Thoracic aorta (tissue), 2 donors: ENCODE measurements at regions not wholly inside any gene's neighbourhood (a gene's known extent, or its start where the extent isn't known, plus 50 kb on each side); places are given as distances from the start of the nearest gene placed in this dataset.
"Not testable (repeated sequence)": the region's sequence is repeated elsewhere in the genome, so short reads cannot be mapped to it uniquely, and the experiment has no call there.

ENCODE experiments used
- ATAC-seq: fragments of 150-250 bp; one replicate; pipeline ENCODE4 v1.8.0; 2017; ENCODE audit warnings: low read depth; ENCODE audit not compliant: insufficient number of reproducible peaks, low FRiP score
- DNase-seq: peaks from one replicate; pipeline ENCODE4 v3.0.0-alpha.2; 2020; ENCODE audit warnings: low spot score
- H3K27ac ChIP-seq, 2 donors: fragments of 200-600 bp; sonication (generic); 1 replicate in 1 of 2; 2 replicates in 1 of 2; pipeline ENCODE4 v1.5.1; 2016; ENCODE audit warnings: mild to moderate bottlenecking in 2 of 2, moderate library complexity in 2 of 2
- H3K27me3 ChIP-seq: fragments of 200-600 bp; sonication (generic); replicated peaks from 2 replicates; pipeline ENCODE4 v1.6.0; 2016; ENCODE audit warnings: mild to moderate bottlenecking; ENCODE audit not compliant: insufficient read depth
- H3K36me3 ChIP-seq: fragments of 200-600 bp; sonication (generic); one replicate; pipeline ENCODE4 v1.5.1; 2016
- H3K4me1 ChIP-seq, 2 donors: fragments of 200-600 bp; sonication (generic); 1 replicate in 1 of 2; 2 replicates in 1 of 2; pipeline versions ENCODE4 v1.5.1 to v1.6.0; 2016; ENCODE audit warnings: low read depth in 2 of 2, mild to moderate bottlenecking in 1 of 2; ENCODE audit not compliant: control insufficient read depth in 1 of 2
- H3K4me3 ChIP-seq: fragments of 200-600 bp; sonication (generic); 2 replicates; pipeline ENCODE4 v1.5.1; 2016; ENCODE audit warnings: mild to moderate bottlenecking
- H3K9me3 ChIP-seq: fragments of 200-600 bp; sonication (generic); 2 replicates; pipeline ENCODE4 v1.5.1; 2016
- CTCF ChIP-seq: fragments of 200-600 bp; sonication (generic); IDR thresholded peaks from one replicate; pipeline ENCODE4 v1.5.1; 2019; ENCODE audit warnings: antibody characterized with exemption

DNA sequence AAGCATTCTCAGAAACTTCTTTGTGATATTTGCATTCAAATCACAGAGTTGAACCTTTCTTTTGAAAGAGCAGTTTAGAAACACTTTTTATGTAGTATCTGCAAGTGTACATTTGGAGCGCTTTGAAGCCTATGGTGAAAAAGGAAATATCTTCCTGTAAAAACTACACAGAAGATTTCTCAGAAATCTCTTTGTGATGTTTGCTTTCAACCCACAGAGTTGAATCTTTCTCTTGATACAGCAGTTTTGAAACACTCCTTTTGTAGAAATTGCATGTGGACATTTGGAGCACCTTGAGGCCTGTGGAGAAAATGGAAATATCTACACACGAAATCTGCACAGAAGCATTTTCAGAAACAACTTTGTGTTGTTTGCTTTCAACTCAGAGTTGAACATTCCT, 612.3 kb upstream of the ZNF337 start:
- Histone ChIP-seq H3K27ac (no peak overlapping the region), H3K4me1 (no peaks in the 10 kb centered on the region), H3K9me3 (no peaks in the 10 kb centered on the region), H3K36me3 (no peaks in the 10 kb centered on the region), H3K4me3 (no peak overlapping the region), H3K27me3 (no peaks in the 10 kb centered on the region)
- no peak for TF ChIP-seq CTCF
- no peak for ATAC-seq
- DNase-seq: no peak

GRCh38 chr20:26295006-26295405, 598.4 kb upstream of the ZNF337 start:
- Histone ChIP-seq H3K9me3 (no peaks in the 10 kb centered on the region), H3K36me3 (no peaks in the 10 kb centered on the region), H3K27ac (no peak overlapping the region), H3K27me3 (no peaks in the 10 kb centered on the region), H3K4me1 (no peaks in the 10 kb centered on the region), H3K4me3 (no peak overlapping the region)
- no peak for TF ChIP-seq CTCF
- DNase-seq: no peak
- ATAC-seq: no peak

DNA sequence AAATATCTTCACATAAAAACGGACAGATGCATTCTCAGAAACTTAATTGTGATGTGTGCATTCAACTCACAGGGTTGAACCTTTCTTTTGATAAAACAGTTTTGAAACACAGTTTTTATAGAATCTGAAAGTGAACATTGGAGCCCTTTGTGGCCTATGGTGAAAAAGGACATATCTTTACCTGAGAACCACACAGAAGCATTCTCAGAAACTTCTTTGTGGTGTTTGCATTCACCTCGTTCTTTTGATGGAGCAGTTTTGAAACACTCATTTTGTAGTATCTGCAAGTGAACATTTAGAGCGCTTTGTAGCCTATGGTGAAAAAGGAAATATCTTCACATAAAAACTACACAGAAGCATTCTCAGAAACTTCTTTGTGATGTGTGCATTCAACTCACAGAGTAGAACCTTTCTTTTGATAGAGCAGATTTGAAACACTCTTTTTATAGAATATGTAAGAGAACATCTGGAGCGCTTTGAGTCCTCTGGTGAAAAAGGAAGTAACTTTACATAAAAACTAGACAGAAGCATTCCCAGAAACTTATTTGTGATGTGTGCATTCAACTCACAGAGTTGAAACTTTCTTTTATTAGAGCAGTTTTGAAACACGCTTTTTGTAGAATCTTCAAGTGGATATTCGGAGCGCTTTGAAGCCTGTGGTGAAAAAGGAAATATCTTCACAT, 591.9 kb upstream of the ZNF337 start:
- DNase-seq, H3K27me3 ChIP-seq, H3K4me3 ChIP-seq, H3K4me1 ChIP-seq, ATAC-seq, H3K9me3 ChIP-seq, H3K36me3 ChIP-seq, H3K27ac ChIP-seq: not testable (repeated sequence)

DNA sequence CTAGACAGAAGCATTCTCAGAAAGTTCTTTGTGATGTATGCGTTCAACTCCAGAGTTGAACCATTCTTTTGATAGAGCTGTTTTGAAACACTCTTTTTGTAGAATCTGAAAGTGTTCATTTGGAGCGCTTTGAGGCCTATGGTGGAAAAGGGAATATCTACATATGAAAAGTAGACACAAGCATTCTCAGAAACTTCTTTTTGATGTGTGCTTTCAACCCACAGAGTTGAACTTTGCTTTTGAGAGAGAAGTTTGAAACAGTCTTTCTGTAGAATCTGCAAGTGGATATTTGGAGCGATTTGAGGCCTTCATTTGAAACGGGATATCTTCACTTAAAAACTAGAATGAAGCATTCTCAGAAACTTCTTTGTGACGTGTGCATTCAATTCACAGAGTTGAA, 582.6 kb upstream of the ZNF337 start:
- ATAC-seq: no peak
- TF ChIP-seq CTCF: no peak
- no peaks in the 10 kb centered on the region for H3K27me3 ChIP-seq
- no peak overlapping the region for H3K27ac ChIP-seq
- no peaks in the 10 kb centered on the region for H3K9me3 ChIP-seq
- DNase-seq: no peak
- no peaks in the 10 kb centered on the region for H3K36me3 ChIP-seq
- no peaks in the 10 kb centered on the region for H3K4me1 ChIP-seq
- no peak overlapping the region for H3K4me3 ChIP-seq

DNA sequence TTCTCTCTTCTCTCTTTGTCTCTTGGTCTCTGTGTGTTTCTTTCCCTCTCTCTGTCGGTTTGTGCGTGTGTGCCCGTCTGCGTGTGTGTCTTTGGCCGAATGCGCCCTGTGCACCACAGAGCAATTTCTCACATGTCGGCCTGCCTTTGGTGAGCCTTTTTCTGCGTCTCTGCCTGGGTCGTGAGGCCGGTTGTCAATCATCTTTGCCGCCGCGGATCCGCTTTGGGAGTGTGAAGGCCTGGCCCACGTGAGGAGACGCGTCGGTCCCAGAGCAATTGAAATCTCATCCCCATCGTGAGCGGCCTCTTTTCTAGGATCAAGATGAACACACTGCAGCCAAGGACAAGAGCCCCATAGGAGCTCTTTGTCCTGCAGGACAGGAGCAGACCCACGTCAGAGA, 580.7 kb upstream of the ZNF337 start:
- no peak for TF ChIP-seq CTCF
- H3K9me3 ChIP-seq: no peaks in the 10 kb centered on the region
- H3K36me3 ChIP-seq: no peaks in the 10 kb centered on the region
- H3K4me3 ChIP-seq: no peak overlapping the region
- ATAC-seq (no peak), DNase-seq (no peak)
- H3K27me3 ChIP-seq: no peaks in the 10 kb centered on the region
- H3K27ac ChIP-seq: no peak overlapping the region
- no peaks in the 10 kb centered on the region for H3K4me1 ChIP-seq

GRCh38 chr20:26276554-26277210, 580.0 kb upstream of the ZNF337 start:
- no peaks in the 10 kb centered on the region for H3K9me3 ChIP-seq
- H3K27me3 ChIP-seq: no peaks in the 10 kb centered on the region
- H3K4me3 ChIP-seq: no peak overlapping the region
- DNase-seq (no peak), ATAC-seq (no peak)
- no peak for TF ChIP-seq CTCF
- H3K27ac ChIP-seq: no peak overlapping the region
- no peaks in the 10 kb centered on the region for H3K36me3 ChIP-seq
- no peaks in the 10 kb centered on the region for H3K4me1 ChIP-seq

- H3K27ac ChIP-seq, H3K4me3 ChIP-seq, H3K27me3 ChIP-seq, ATAC-seq, DNase-seq, H3K9me3 ChIP-seq, H3K4me1 ChIP-seq, H3K36me3 ChIP-seq: not testable (repeated sequence)
Observed at GRCh38 chr20:26268762-26269161, 572.1 kb upstream of the ZNF337 start.

DNA sequence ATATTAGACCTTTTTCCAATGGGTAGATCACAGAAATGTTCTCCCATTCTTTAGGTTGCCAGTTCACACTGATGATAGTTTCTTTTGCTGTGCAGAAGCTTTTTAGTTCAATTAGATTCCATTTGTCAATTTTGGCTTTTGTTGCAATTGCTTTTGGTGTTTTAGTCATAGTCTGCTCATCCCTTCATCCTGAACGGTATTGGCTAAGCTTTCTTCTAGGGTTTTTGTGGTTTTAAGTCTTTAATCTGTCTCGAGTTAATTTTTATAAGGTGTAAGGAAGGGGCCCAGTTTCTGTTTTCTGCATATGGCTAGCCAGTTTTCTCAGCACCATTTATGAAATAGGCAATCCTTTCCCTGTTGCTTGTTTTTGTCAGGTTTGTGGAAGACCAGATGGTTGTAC, 564.3 kb upstream of the ZNF337 start:
- DNase-seq, H3K36me3 ChIP-seq, H3K27ac ChIP-seq, H3K4me3 ChIP-seq, ATAC-seq, H3K27me3 ChIP-seq, H3K9me3 ChIP-seq, H3K4me1 ChIP-seq: not testable (repeated sequence)
